Psoas muscle (tissue), 7 donors: ENCODE measurements at regions not wholly inside any gene's neighbourhood (a gene's known extent, or its start where the extent isn't known, plus 50 kb on each side); places are given as distances from the start of the nearest gene placed in this dataset.

Experiments used
- ATAC-seq, 4 donors: fragments of 200-7000 bp; cut with Tn5 transposase; one replicate each; pipeline ENCODE4 v1.9.1; 2020; ENCODE audit warnings: moderate library complexity in 3 of 4, mild to moderate bottlenecking in 2 of 4
- DNase-seq, 2 donors: peaks; one replicate each; pipeline ENCODE4 v3.0.0-alpha.2; 2020
- H3K27ac ChIP-seq: fragments of 200-600 bp; one replicate; pipeline ENCODE4 v1.8.0; 2022
- H3K27me3 ChIP-seq, 3 donors: fragments of 200-600 bp in 1 of 3; one replicate each; pipeline versions ENCODE4 v1.6.1 to v1.8.0; 2013 to 2022; ENCODE audit warnings: low read length in 2 of 3, mild to moderate bottlenecking in 2 of 3, moderate library complexity in 1 of 3; ENCODE audit not compliant: insufficient read depth in 3 of 3
- H3K36me3 ChIP-seq, 2 donors: fragments of 200-600 bp in 1 of 2; one replicate each; pipeline versions ENCODE4 v1.6.1 to v1.8.0; 2013 to 2022; ENCODE audit warnings: low read depth in 1 of 2, mild to moderate bottlenecking in 1 of 2, moderate library complexity in 1 of 2; ENCODE audit not compliant: insufficient read depth in 1 of 2
- H3K4me1 ChIP-seq: fragments of 200-600 bp; one replicate; pipeline ENCODE4 v1.8.0; 2022
- H3K4me3 ChIP-seq: fragments of 200-600 bp; one replicate; pipeline ENCODE4 v1.8.0; 2022; ENCODE audit warnings: mild to moderate bottlenecking
- H3K9me3 ChIP-seq: fragments of 200-600 bp; one replicate; pipeline ENCODE4 v1.8.0; 2022
- CTCF ChIP-seq: fragments of 200-600 bp; IDR thresholded peaks from one replicate; pipeline ENCODE4 v1.8.0; 2022; ENCODE audit warnings: antibody characterized with exemption
- WGBS, 3 donors: extraction: QIAGEN DNeasy Blood & Tissue Kit; methylation state at CpG; one replicate each; pipeline versions ENCODE4 v1.1.6 to v1.1.7; 2013; 5-methylcytosine and 5-hydroxymethylcytosine counted together
- intact Hi-C, 2 donors: fragments of 100-400 bp; cut with DNase I; formaldehyde crosslinking; loops; one replicate each; pipeline versions ENCODE4 v1.11.0 to v1.14.2; 2022
- donor health status: healthy with polysubstance abuse.
- donor health status: DM: no; HTN: no; CAD: no; lungs with moderate emphysema.
- donor health status: Bipolar disorder and iron deficiency.
- donor health status: healthy.
- donor health status: DM: yes; HTN: yes; CAD: no.
- donor health status: DM: no; HTN: no; CAD: no.
- donor health status: DM: yes; HTN: yes; CAD: no.

DNA sequence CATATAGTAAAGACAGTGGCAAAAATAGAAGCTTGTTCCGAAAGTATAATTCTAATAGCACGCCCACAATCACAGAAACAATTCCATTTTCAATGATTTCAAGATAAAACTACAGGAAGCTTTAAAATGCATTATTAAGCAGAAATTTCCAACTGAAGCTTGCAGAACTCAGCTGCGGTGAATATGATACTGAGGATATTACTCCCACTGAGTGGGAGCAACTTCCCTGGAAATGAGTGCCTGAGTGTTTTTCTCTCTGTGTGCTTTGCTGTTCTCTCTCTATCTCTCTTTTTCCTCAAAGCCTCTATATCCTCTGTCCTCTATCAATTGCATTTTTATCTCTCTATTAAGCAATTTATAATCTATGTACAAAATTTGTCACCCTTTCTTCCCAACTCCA lies 187.5 kb upstream of the PRDM9 start:
- no peak overlapping the region for H3K27ac ChIP-seq
- H3K27me3 ChIP-seq, result no peaks in the 10 kb centered on the region
- no peak for DNase-seq
- H3K4me3 ChIP-seq, result no peak overlapping the region
- H3K36me3 ChIP-seq, result no peaks in the 10 kb centered on the region
- WGBS, 3 donors, result 81 to 84% (median 82%) methylated on average over 3 of the region's 3 CpGs
- no peaks in the 10 kb centered on the region for H3K4me1 ChIP-seq
- H3K9me3 ChIP-seq, result no peaks in the 10 kb centered on the region
- no peak for ATAC-seq
- intact Hi-C loops, result no loop called here
- no peak for TF ChIP-seq CTCF

DNA sequence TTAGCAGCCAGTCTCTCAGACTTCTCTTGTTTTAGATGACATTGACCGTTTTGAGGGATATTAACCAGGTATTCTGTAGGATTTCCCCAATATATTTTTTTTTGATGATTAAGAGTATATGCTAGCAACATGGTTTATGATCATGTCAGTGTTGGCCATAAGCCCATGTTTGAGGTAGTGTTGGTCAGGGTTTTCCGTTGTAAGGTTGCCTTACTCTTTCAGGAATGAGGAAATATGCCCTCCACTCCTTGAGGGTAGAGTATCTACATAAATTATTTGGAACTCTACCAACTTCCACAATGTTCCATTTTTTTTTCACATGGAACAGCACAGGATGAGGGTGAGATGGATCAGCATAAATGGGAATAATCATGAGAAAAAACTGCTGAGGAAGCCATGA lies 188.4 kb upstream of the PRDM9 start:
- no peaks in the 10 kb centered on the region for H3K27me3 ChIP-seq
- no peak overlapping the region for H3K4me3 ChIP-seq
- H3K36me3 ChIP-seq, result no peaks in the 10 kb centered on the region
- DNase-seq, result no peak
- no peaks in the 10 kb centered on the region for H3K4me1 ChIP-seq
- 80 to 89% (median 87%) methylated on average over 2 of the region's 2 CpGs for WGBS, 3 donors
- intact Hi-C loops, result no loop called here
- H3K27ac ChIP-seq, result no peak overlapping the region
- no peak for ATAC-seq
- no peak for TF ChIP-seq CTCF
- no peaks in the 10 kb centered on the region for H3K9me3 ChIP-seq

DNA sequence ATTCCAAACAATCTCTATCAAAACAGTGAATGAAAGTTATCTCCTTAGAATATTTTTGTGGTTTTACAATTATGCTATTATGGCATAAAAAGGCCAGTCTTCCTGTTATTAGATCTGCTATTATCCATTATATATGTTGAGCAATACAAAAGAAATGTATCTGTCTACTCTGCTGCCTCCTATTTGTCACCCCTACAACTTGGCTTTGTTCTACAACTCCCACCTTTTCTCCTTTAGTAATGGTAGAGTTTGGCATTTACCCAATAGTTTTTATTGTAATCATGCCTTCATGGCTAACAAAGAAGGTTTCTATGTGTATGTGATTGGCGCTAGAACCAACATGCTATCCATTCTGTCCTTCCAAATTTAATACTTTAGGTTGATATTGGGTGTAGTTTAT lies 189.2 kb upstream of the PRDM9 start:
- no peaks in the 10 kb centered on the region for H3K9me3 ChIP-seq
- no peak for TF ChIP-seq CTCF
- WGBS, 3 donors, result 94 to 96% (median 95%) methylated on average over 1 of the region's 1 CpG
- intact Hi-C loops, result no loop called here
- H3K27me3 ChIP-seq, result no peaks in the 10 kb centered on the region
- no peak overlapping the region for H3K4me3 ChIP-seq
- ATAC-seq (no peak), DNase-seq (no peak)
- no peaks in the 10 kb centered on the region for H3K36me3 ChIP-seq
- no peaks in the 10 kb centered on the region for H3K4me1 ChIP-seq
- H3K27ac ChIP-seq, result no peak overlapping the region

- no peaks in the 10 kb centered on the region for H3K36me3 ChIP-seq
- DNase-seq (no peak), ATAC-seq (no peak)
- intact Hi-C loops, result no loop called here
- 7 to 14% (median 9%) methylated on average over 1 of the region's 1 CpG for WGBS, 3 donors
- TF ChIP-seq CTCF, result no peak
- no peaks in the 10 kb centered on the region for H3K9me3 ChIP-seq
- no peaks in the 10 kb centered on the region for H3K4me1 ChIP-seq
- H3K27me3 ChIP-seq, result no peaks in the 10 kb centered on the region
- H3K27ac ChIP-seq, result no peak overlapping the region
- H3K4me3 ChIP-seq, result no peak overlapping the region
These were observed 191.3 kb upstream of the PRDM9 start for GRCh38 chr5:23316060-23316591.

DNA sequence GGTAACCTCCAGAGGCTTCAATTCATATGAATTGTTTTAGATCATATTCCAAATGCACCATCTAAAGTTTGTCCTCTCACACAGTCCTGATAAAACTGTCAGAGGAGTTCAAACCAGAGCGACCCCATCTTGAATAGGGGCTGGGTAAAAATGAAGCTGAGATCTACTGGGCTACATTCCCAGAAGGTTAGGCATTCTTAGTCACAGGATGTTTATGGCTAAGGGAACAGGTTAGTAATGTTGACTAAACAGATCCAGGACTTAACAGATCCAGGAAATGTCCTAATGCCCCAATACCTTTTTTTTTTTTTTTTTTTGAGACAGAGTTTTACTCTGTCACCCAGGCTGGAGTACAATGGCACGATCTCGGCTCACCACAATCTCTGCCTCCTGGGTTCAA lies 192.6 kb upstream of the PRDM9 start:
- H3K4me1 ChIP-seq, result no peaks in the 10 kb centered on the region
- H3K9me3 ChIP-seq, result no peaks in the 10 kb centered on the region
- no peak for TF ChIP-seq CTCF
- no peak for DNase-seq
- no peaks in the 10 kb centered on the region for H3K27me3 ChIP-seq
- H3K4me3 ChIP-seq, result no peak overlapping the region
- H3K36me3 ChIP-seq, result no peaks in the 10 kb centered on the region
- intact Hi-C loops, result no loop called here
- no peak for ATAC-seq
- no peak overlapping the region for H3K27ac ChIP-seq
- 87 to 88% (median 87%) methylated on average over 3 of the region's 3 CpGs for WGBS, 3 donors
